RPMI8226 (cell line): ENCODE measurements at regions not wholly inside any gene's neighbourhood (a gene's known extent, or its start where the extent isn't known, plus 50 kb on each side); places are given as distances from the start of the nearest gene placed in this dataset.
"Not testable (repeated sequence)": the region's sequence is repeated elsewhere in the genome, so short reads cannot be mapped to it uniquely, and the experiment has no call there.

Experiments used
- DNase-seq: peaks from one replicate; pipeline ENCODE4 v3.0.0-alpha.2; 2015

- DNase-seq: no peak
These were observed 498.5 kb upstream of the GRM7 start for GRCh38 chr3:6362406-6362805.

- DNase-seq: no peak
These were observed 493.7 kb upstream of the GRM7 start for GRCh38 chr3:6367171-6367570.

GRCh38 chr3:6392123-6392522 lies 468.8 kb upstream of the GRM7 start:
- DNase-seq: no peak

GRCh38 chr3:6394944-6395343 lies 466.0 kb upstream of the GRM7 start:
- DNase-seq: no peak

- DNase-seq: no peak
These were observed 464.3 kb upstream of the GRM7 start for GRCh38 chr3:6396631-6397030.

- not testable (repeated sequence) for DNase-seq
These were observed 458.2 kb upstream of the GRM7 start for GRCh38 chr3:6402666-6403065.

- not testable (repeated sequence) for DNase-seq
These were observed 454.0 kb upstream of the GRM7 start for GRCh38 chr3:6406923-6407322.

GRCh38 chr3:6416049-6416661 lies 444.8 kb upstream of the GRM7 start:
- DNase-seq: no peak

GRCh38 chr3:6417174-6417573 lies 443.7 kb upstream of the GRM7 start:
- DNase-seq: no peak

- DNase-seq: no peak
These were observed 442.4 kb upstream of the GRM7 start for GRCh38 chr3:6418485-6418884.

GRCh38 chr3:6421666-6422445 lies 439.1 kb upstream of the GRM7 start:
- no peak for DNase-seq

GRCh38 chr3:6425289-6425820 lies 435.6 kb upstream of the GRM7 start:
- DNase-seq: no peak

GRCh38 chr3:6428276-6428675 lies 432.6 kb upstream of the GRM7 start:
- DNase-seq: not testable (repeated sequence)

GRCh38 chr3:6435951-6436350 lies 425.0 kb upstream of the GRM7 start:
- no peak for DNase-seq

GRCh38 chr3:6437631-6438030 lies 423.3 kb upstream of the GRM7 start:
- DNase-seq: no peak

GRCh38 chr3:6438031-6438430 lies 422.9 kb upstream of the GRM7 start:
- DNase-seq: no peak

- DNase-seq: no peak
These were observed 421.7 kb upstream of the GRM7 start for GRCh38 chr3:6439226-6439625.

- DNase-seq: no peak
These were observed 421.1 kb upstream of the GRM7 start for GRCh38 chr3:6439824-6440223.

GRCh38 chr3:6444888-6445658 lies 415.8 kb upstream of the GRM7 start:
- DNase-seq: no peak

- no peak for DNase-seq
These were observed 413.6 kb upstream of the GRM7 start for GRCh38 chr3:6447166-6447801.

- no peak for DNase-seq
These were observed 412.9 kb upstream of the GRM7 start for GRCh38 chr3:6448011-6448410.

GRCh38 chr3:6449099-6449498 lies 411.8 kb upstream of the GRM7 start:
- no peak for DNase-seq

GRCh38 chr3:6452974-6453373 lies 407.9 kb upstream of the GRM7 start:
- DNase-seq: no peak
